Fibroblast of lung (primary cell): ENCODE measurements at regions not wholly inside any gene's neighbourhood (a gene's known extent, or its start where the extent isn't known, plus 50 kb on each side); places are given as distances from the start of the nearest gene placed in this dataset.

ENCODE experiments used
- DNase-seq, 2 donors: peaks; one replicate each; pipeline versions ENCODE4 v3.0.0 to v3.0.0-alpha.2; 2010; ENCODE audit warnings: low read depth in 2 of 2
- H2AFZ ChIP-seq: 2 replicates; pipeline ENCODE4 v1.5.1; 2012; ENCODE audit warnings: low read length, control low read depth, inconsistent platforms
- H3K27ac ChIP-seq: 2 replicates; pipeline ENCODE4 v1.5.1; 2011; ENCODE audit warnings: low read length, control low read depth; ENCODE audit not compliant: insufficient read depth
- H3K27me3 ChIP-seq: 2 replicates; pipeline ENCODE4 v1.5.1; 2011; ENCODE audit warnings: mild to moderate bottlenecking, low read length; ENCODE audit not compliant: control insufficient read depth, insufficient read depth
- H3K36me3 ChIP-seq: 2 replicates; pipeline ENCODE4 v1.5.1; 2011; ENCODE audit warnings: low read length; ENCODE audit not compliant: control insufficient read depth, insufficient read depth
- H3K4me1 ChIP-seq: 2 replicates; pipeline ENCODE4 v1.5.1; 2011; ENCODE audit warnings: low read length; ENCODE audit not compliant: control insufficient read depth, insufficient read depth; ENCODE audit errors: extremely low read depth
- H3K4me2 ChIP-seq: 2 replicates; pipeline ENCODE4 v1.5.1; 2011; ENCODE audit warnings: low read length, control low read depth; ENCODE audit not compliant: insufficient read depth; ENCODE audit errors: extremely low read depth
- H3K4me3 ChIP-seq, 4 experiments: fragments of 200-600 bp in 1 of 4; sonication (generic) in 1 of 4; replicated peaks in 1 of 4; 2 replicates each; pipeline ENCODE4 v1.5.1; 2011 to 2016; ENCODE audit warnings: low read length in 4 of 4, low read depth in 3 of 4, mild to moderate bottlenecking in 3 of 4, control low read depth in 2 of 4, inconsistent platforms in 1 of 4, mixed read lengths in 1 of 4; ENCODE audit not compliant: insufficient read depth in 1 of 4; ENCODE audit errors: control extremely low read depth in 1 of 4
- H3K79me2 ChIP-seq: 2 replicates; pipeline ENCODE4 v1.5.1; 2012; ENCODE audit warnings: mild to moderate bottlenecking, low read length, inconsistent platforms; ENCODE audit not compliant: control insufficient read depth, insufficient read depth
- H3K9ac ChIP-seq: 2 replicates; pipeline ENCODE4 v1.5.1; 2011; ENCODE audit warnings: mild to moderate bottlenecking, low read length, control low read depth; ENCODE audit not compliant: insufficient read depth
- H3K9me3 ChIP-seq: 2 replicates; pipeline ENCODE4 v1.5.1; 2012; ENCODE audit warnings: low read depth, low read length; ENCODE audit not compliant: control insufficient read depth, insufficient read depth
- H4K20me1 ChIP-seq: 2 replicates; pipeline ENCODE4 v1.5.1; 2011; ENCODE audit warnings: low read length; ENCODE audit not compliant: control insufficient read depth, insufficient read depth; ENCODE audit errors: extremely low read depth
- EZH2 ChIP-seq: IDR thresholded peaks from 2 replicates; pipeline ENCODE4 v1.5.1; 2012; ENCODE audit warnings: low read length, control low read depth, mild to moderate bottlenecking; ENCODE audit errors: missing control alignments
- TF ChIP-seq, protein P1 (sequence below), 2 donors: IDR thresholded peaks in 1 of 2; conservative IDR thresholded peaks in 1 of 2; 1 replicate in 1 of 2; 2 replicates in 1 of 2; pipeline ENCODE4 v1.5.1; 2011 to 2012; ENCODE audit warnings: low read length in 2 of 2, control low read depth in 1 of 2, inconsistent platforms in 1 of 2, low read depth in 1 of 2, mild to moderate bottlenecking in 1 of 2

DNA sequence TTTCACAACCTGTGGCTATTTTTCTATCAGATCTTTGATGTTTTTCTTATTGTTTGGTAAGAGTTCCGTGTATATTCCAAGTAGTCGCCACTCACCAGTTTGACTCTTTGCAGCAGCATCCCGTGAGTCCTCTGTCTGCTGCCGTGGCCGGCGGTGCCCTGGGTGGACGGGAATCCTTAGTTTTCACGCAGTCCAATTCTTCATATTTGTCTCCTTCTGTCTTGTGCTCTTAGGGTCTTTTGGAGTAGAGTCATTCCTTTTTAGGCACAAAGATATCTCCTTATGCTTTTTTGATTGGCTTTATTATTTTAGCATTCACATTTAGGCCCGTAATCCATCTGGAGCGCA, 94.9 kb upstream of the MSX1 start:
- DNase-seq = no peak
- Histone ChIP-seq H4K20me1 (no peaks in the 10 kb centered on the region), H3K4me1 (no peaks in the 10 kb centered on the region), H3K4me2 (no peak overlapping the region), H3K9me3 (no peaks in the 10 kb centered on the region), H3K9ac (no peak overlapping the region), H3K4me3 (no peak overlapping the region), H3K27me3 (no peaks in the 10 kb centered on the region), H3K79me2 (no peaks in the 10 kb centered on the region), H3K36me3 (no peaks in the 10 kb centered on the region), H2AFZ (no peak overlapping the region), H3K27ac (no peak overlapping the region)
- no peak for TF ChIP-seq EZH2
- TF ChIP-seq, protein P1, sequence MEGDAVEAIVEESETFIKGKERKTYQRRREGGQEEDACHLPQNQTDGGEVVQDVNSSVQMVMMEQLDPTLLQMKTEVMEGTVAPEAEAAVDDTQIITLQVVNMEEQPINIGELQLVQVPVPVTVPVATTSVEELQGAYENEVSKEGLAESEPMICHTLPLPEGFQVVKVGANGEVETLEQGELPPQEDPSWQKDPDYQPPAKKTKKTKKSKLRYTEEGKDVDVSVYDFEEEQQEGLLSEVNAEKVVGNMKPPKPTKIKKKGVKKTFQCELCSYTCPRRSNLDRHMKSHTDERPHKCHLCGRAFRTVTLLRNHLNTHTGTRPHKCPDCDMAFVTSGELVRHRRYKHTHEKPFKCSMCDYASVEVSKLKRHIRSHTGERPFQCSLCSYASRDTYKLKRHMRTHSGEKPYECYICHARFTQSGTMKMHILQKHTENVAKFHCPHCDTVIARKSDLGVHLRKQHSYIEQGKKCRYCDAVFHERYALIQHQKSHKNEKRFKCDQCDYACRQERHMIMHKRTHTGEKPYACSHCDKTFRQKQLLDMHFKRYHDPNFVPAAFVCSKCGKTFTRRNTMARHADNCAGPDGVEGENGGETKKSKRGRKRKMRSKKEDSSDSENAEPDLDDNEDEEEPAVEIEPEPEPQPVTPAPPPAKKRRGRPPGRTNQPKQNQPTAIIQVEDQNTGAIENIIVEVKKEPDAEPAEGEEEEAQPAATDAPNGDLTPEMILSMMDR (conservative IDR thresholded peaks at IDR 0.05 in 1 of 2, IDR thresholded peaks at IDR 0.05 in 1 of 2; ENCODE audit: low read depth in 1 of 2, low read length in 2 of 2) = no peak

GRCh38 chr4:4763822-4764557, 95.5 kb upstream of the MSX1 start:
- Histone ChIP-seq H3K27me3 (no peaks in the 10 kb centered on the region), H3K9ac (no peak overlapping the region), H4K20me1 (no peaks in the 10 kb centered on the region), H2AFZ (no peak overlapping the region), H3K79me2 (no peaks in the 10 kb centered on the region), H3K36me3 (no peaks in the 10 kb centered on the region), H3K27ac (no peak overlapping the region), H3K4me3 (no peak overlapping the region), H3K9me3 (no peaks in the 10 kb centered on the region), H3K4me2 (no peak overlapping the region), H3K4me1 (no peaks in the 10 kb centered on the region)
- TF ChIP-seq, protein P1 (conservative IDR thresholded peaks at IDR 0.05 in 1 of 2, IDR thresholded peaks at IDR 0.05 in 1 of 2; ENCODE audit: low read depth in 1 of 2, low read length in 2 of 2) = no peak
- no peak for TF ChIP-seq EZH2
- no peak for DNase-seq

DNA sequence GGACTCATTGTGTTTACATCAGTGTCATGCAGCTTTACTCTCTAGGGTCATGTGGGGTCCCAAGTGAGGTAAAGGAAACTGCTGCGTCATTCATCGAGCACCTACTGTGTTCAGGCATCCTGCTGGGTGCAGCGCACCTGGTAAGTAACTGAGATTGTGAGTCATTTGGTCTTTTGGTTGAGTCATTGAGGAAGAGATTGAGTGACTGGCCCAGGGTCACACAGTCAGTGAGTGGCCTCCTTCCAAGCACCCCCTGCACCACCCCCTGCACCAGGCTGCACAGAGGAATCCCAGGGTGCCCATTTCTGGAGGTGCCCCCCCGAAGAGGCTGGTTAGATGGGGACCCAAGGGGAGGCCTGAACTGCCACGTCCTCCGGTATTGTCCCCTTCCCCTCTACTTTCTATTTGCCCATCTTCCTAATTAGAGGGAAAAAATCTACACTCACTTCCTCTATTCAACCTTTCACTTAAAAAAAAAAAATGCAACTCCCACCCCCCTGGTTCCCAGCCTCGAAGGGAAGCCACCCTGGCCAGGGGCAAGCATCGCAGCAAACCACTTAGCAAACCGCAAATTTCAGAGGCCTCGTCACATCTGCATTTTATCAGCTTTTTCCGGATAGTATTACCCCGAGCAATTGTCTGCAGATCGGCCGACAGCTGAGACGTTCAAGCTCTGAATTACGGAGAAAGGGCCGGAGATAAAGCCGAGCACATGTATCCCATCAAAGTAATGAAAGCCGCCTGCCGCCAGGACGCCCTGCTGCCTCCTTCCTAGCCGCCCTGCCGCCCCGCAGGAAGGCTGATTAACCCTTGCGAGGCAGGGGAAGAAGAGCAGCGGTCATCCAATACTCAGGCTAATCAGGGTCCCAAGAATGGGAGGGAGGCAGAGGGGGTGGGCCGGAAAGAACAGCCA, 96.3 kb upstream of the MSX1 start:
- H3K27ac ChIP-seq = no peak overlapping the region
- H4K20me1 ChIP-seq = no peaks in the 10 kb centered on the region
- no peak overlapping the region for H3K9ac ChIP-seq
- no peak for TF ChIP-seq EZH2
- TF ChIP-seq, protein P1 (conservative IDR thresholded peaks at IDR 0.05 in 1 of 2, IDR thresholded peaks at IDR 0.05 in 1 of 2; ENCODE audit: low read depth in 1 of 2, low read length in 2 of 2) = no peak
- no peaks in the 10 kb centered on the region for H3K79me2 ChIP-seq
- H3K36me3 ChIP-seq = no peaks in the 10 kb centered on the region
- H2AFZ ChIP-seq = no peak overlapping the region
- H3K4me3 ChIP-seq = no peak overlapping the region
- peak; percentile 49 to 66 for DNase-seq
- no peaks in the 10 kb centered on the region for H3K4me1 ChIP-seq
- no peak overlapping the region for H3K4me2 ChIP-seq
- no peaks in the 10 kb centered on the region for H3K9me3 ChIP-seq
- H3K27me3 ChIP-seq = no peaks in the 10 kb centered on the region
